ENCODE measurements at regions not wholly inside any gene's neighbourhood (a gene's known extent, or its start where the extent isn't known, plus 50 kb on each side); places are given as distances from the start of the nearest gene placed in this dataset.

DNA sequence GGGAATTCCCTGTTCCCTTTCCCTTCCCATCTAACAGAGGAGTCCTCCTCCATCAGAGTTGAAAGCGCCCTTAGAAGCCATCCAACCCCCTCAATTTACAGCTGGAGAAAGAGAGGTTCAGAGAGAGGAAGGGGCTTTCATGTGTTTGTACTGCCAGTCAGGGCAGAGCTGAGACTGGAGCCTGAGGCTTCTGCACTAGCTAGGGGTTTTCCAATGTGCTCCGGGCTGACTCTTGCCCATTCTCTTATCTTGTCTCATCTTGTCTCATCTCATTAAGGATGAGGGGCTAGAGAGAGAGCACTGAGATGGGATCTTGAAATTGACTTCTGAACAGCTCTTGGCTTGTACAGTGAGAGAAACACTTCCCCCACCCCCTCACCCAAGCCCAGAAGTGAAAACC, 67.4 kb upstream of the SHB start:
- no peak for TF ChIP-seq POLR2A (IDR thresholded peaks at IDR 0.05)
- TF ChIP-seq CTCF (IDR thresholded peaks at IDR 0.05), result no peak
